ENCODE measurements at regions not wholly inside any gene's neighbourhood (a gene's known extent, or its start where the extent isn't known, plus 50 kb on each side); places are given as distances from the start of the nearest gene placed in this dataset.
"Not testable (repeated sequence)": the region's sequence is repeated elsewhere in the genome, so short reads cannot be mapped to it uniquely, and the experiment has no call there.

GRCh38 chrX:65821721-65822496 is 154.5 kb downstream of the MSN start:
- no peak for DNase-seq

- not testable (repeated sequence) for DNase-seq
These were observed 152.5 kb downstream of the MSN start for GRCh38 chrX:65819983-65820382.

- no peak for DNase-seq
These were observed 145.8 kb downstream of the MSN start for GRCh38 chrX:65813245-65813644.

GRCh38 chrX:65811558-65812228 is 144.2 kb downstream of the MSN start:
- no peak for DNase-seq
